ENCODE measurements at regions not wholly inside any gene's neighbourhood (a gene's known extent, or its start where the extent isn't known, plus 50 kb on each side); places are given as distances from the start of the nearest gene placed in this dataset.
A peak's percentile ranks its signal among the peaks of the same experiment; 100 is the strongest.

- H2BK20ac ChIP-seq (ENCODE audit: low read depth, low read length) = peak overlapping the region; percentile 89
- CTCF ChIA-PET = no interaction called here
- H2AK9ac ChIP-seq (replicated peaks; ENCODE audit: low read depth, low read length, poor library complexity) = no peak overlapping the region
- intact Hi-C loops (cut with micrococcal nuclease) = no loop called here
- peak overlapping the region; percentile 51; the same call in 1 of the 2 replicates for H3K14ac ChIP-seq (replicated peaks; ENCODE audit: low read depth, low read length)
- H4K20me1 ChIP-seq (ENCODE audit: insufficient read depth, low read length) = no peaks in the 10 kb centered on the region
- no peak overlapping the region for H2AFZ ChIP-seq (replicated peaks; ENCODE audit: low read length, poor library complexity)
- TF ChIP-seq RCOR1 (IDR thresholded peaks at IDR 0.05; ENCODE audit: insufficient replicate concordance, low read length) = no peak
- no peak for TF ChIP-seq CHD1 (IDR thresholded peaks at IDR 0.05; ENCODE audit: low read depth, low read length)
- no peak for TF ChIP-seq MAFK (IDR thresholded peaks at IDR 0.05; ENCODE audit: low read depth, low read length)
- no peak for TF ChIP-seq BHLHE40 (IDR thresholded peaks at IDR 0.05; ENCODE audit: low read depth, low read length)
- TF ChIP-seq MAZ (IDR thresholded peaks at IDR 0.05; ENCODE audit: borderline replicate concordance, low read depth, low read length) = no peak
- no peak for TF ChIP-seq CTCF (conservative IDR thresholded peaks at IDR 0.05; ENCODE audit: low read depth, low read length)
- no peak for TF ChIP-seq POLR2A (IDR thresholded peaks at IDR 0.05; ENCODE audit: low read depth, low read length)
- TF ChIP-seq SMC3 (IDR thresholded peaks at IDR 0.05; ENCODE audit: low read depth, low read length) = no peak
- TF ChIP-seq NFE2L2 (IDR thresholded peaks at IDR 0.05; ENCODE audit: low read depth, low read length) = no peak
- TF ChIP-seq ELK1 (IDR thresholded peaks at IDR 0.05; ENCODE audit: borderline replicate concordance, low read depth, low read length) = no peak
- POLR2A ChIA-PET (ENCODE audit: unreplicated experiment) = no interaction called here
- H3K9ac ChIP-seq (ENCODE audit: low read depth, low read length) = no peak overlapping the region
- no peaks in the 10 kb centered on the region for H3K36me3 ChIP-seq (ENCODE audit: control insufficient read depth, insufficient read depth, low read length)
- H3K4ac ChIP-seq (ENCODE audit: low read depth, low read length) = peak overlapping the region; percentile 66
- in situ Hi-C loops (cut with MboI; ENCODE audit: low sequenced_read_pairs) = no loop called here
- ATAC-seq (ENCODE audit: low read depth) (no peak), DNase-seq (no peak)
- peak overlapping the region; percentile 82; the same call in 1 of the 2 replicates for H4K5ac ChIP-seq (ENCODE audit: low read depth, low read length)
- dilution Hi-C loops (cut with HindIII; ENCODE audit: low sequenced_read_pairs, unreplicated experiment) = no loop called here
- peaks cover 28% of the 10 kb centered on the region for H3K4me1 ChIP-seq (ENCODE audit: control insufficient read depth, insufficient read depth, low read length)
- no peaks in the 10 kb centered on the region for H3K79me1 ChIP-seq (ENCODE audit: low read depth in 1 of 2, low read length in 2 of 2)
- H3K18ac ChIP-seq (ENCODE audit: low read depth, low read length) = peak overlapping the region; percentile 97
- H3K27ac ChIP-seq (ENCODE audit: insufficient read depth, low read length) = no peak overlapping the region
- peaks cover 8% of the 10 kb centered on the region for H3K9me1 ChIP-seq (ENCODE audit: insufficient read depth, low read length)
- H2BK5ac ChIP-seq (ENCODE audit: low read depth, low read length, poor library complexity, severe bottlenecking) = peak overlapping the region; percentile 100
- H3K23ac ChIP-seq (ENCODE audit: low read depth, low read length) = no peak overlapping the region
- no peak overlapping the region for H3K4me3 ChIP-seq (ENCODE audit: insufficient read depth, low read depth, low read length)
- no peaks in the 10 kb centered on the region for H3K27me3 ChIP-seq (ENCODE audit: control insufficient read depth, insufficient read depth, low read length)
- peak overlapping the region; percentile 88 for H2BK120ac ChIP-seq (ENCODE audit: low read depth, low read length)
- H2BK15ac ChIP-seq (ENCODE audit: low read depth, low read length) = peak overlapping the region; percentile 61; the same call in 1 of the 3 replicates
- peak overlapping the region; percentile 53; the same call in 1 of the 2 replicates for H2AK5ac ChIP-seq (ENCODE audit: low read depth, low read length)
- no peak overlapping the region; a peak in 2 of 4 replicates for H4K8ac ChIP-seq (ENCODE audit: low read depth in 2 of 2, low read length in 2 of 2)
- no TSS peak for BruUV-seq (replicated peaks)
- peak overlapping the region; percentile 12; the same call in 1 of the 2 replicates for H4K91ac ChIP-seq (ENCODE audit: insufficient read depth, low read depth, low read length)
- H3K4me2 ChIP-seq (ENCODE audit: low read depth, low read length) = no peak overlapping the region
- H3K56ac ChIP-seq (ENCODE audit: extremely low read depth, insufficient read depth, low read length) = no peak overlapping the region
- no peaks in the 10 kb centered on the region for H3K9me3 ChIP-seq (ENCODE audit: control insufficient read depth, insufficient read depth, low read length)
Measured at GRCh38 chr14:71240866-71241520, 333.7 kb downstream of the PCNX1 start.
